ENCODE measurements at regions not wholly inside any gene's neighbourhood (a gene's known extent, or its start where the extent isn't known, plus 50 kb on each side); places are given as distances from the start of the nearest gene placed in this dataset.
"Not testable (repeated sequence)": the region's sequence is repeated elsewhere in the genome, so short reads cannot be mapped to it uniquely, and the experiment has no call there.

DNA sequence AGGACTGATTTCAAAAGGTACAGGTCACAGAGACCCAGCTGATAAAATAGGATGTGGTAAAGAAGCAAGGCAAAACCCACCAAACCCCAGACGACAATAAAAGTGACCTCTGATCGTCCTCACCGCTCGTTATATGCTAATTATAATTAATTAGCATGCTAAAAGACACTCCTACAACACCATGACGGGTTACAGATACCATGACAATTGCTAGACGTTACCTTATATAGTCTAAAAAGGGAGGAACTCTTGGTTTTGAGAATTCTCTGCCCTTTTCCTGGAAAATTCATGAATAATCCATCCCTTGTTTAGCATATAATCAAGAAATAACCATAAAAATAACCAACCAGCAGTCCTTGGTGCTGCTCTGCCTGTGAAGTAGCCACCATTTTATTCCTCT is 74.7 kb upstream of the MB21D2 start:
- no peak overlapping the region for H2BK15ac ChIP-seq (ENCODE audit: low read depth, poor library complexity, severe bottlenecking)
- no peak overlapping the region for H3K14ac ChIP-seq (ENCODE audit: low read length in 2 of 2)
- H3K4me3 ChIP-seq (ENCODE audit: insufficient read depth in 1 of 2, low read depth in 1 of 2, low read length in 2 of 2) = no peak overlapping the region
- H3K79me1 ChIP-seq (replicated peaks; ENCODE audit: low read length, poor library complexity, severe bottlenecking) = no peaks in the 10 kb centered on the region
- no peak overlapping the region for H2AK5ac ChIP-seq (ENCODE audit: low read length, severe bottlenecking)
- H3K4me1 ChIP-seq (ENCODE audit: control insufficient read depth, insufficient read depth, low read depth, low read length) = no peaks in the 10 kb centered on the region
- H4K91ac ChIP-seq (ENCODE audit: low read length) = no peak overlapping the region
- no peak for DNase-seq
- H3K9ac ChIP-seq (ENCODE audit: low read length) = no peak overlapping the region
- no peak overlapping the region for H3K27ac ChIP-seq (ENCODE audit: low read length, poor library complexity, severe bottlenecking)
- WGBS = 82% methylated on average over 6 of the region's 6 CpGs
- no peak overlapping the region for H3K23ac ChIP-seq (ENCODE audit: low read length in 2 of 2)
- H3K9me3 ChIP-seq (ENCODE audit: control insufficient read depth, low read length) = no peaks in the 10 kb centered on the region
- H3K18ac ChIP-seq (ENCODE audit: low read depth in 1 of 2, low read length in 2 of 2) = no peak overlapping the region
- H3K36me3 ChIP-seq (ENCODE audit: control insufficient read depth in 1 of 2, insufficient read depth in 2 of 2, low read depth in 1 of 2, low read length in 2 of 2) = no peaks in the 10 kb centered on the region
- no peak overlapping the region for H2BK5ac ChIP-seq (ENCODE audit: low read depth, low read length, poor library complexity, severe bottlenecking)
- H2AFZ ChIP-seq (ENCODE audit: low read depth, low read length) = no peak overlapping the region
- H4K8ac ChIP-seq (ENCODE audit: low read length) = no peak overlapping the region
- H3K27me3 ChIP-seq (ENCODE audit: control insufficient read depth in 1 of 2, insufficient read depth in 1 of 2, low read length in 2 of 2) = no peaks in the 10 kb centered on the region
- no peak overlapping the region for H3K4ac ChIP-seq (ENCODE audit: low read depth in 1 of 2, low read length in 2 of 2)
- H2BK12ac ChIP-seq (ENCODE audit: low read length in 2 of 2) = no peak overlapping the region
- no peak overlapping the region for H3K4me2 ChIP-seq (ENCODE audit: low read length, poor library complexity, severe bottlenecking)
- no peak overlapping the region for H2BK120ac ChIP-seq (ENCODE audit: low read depth, low read length)

DNA sequence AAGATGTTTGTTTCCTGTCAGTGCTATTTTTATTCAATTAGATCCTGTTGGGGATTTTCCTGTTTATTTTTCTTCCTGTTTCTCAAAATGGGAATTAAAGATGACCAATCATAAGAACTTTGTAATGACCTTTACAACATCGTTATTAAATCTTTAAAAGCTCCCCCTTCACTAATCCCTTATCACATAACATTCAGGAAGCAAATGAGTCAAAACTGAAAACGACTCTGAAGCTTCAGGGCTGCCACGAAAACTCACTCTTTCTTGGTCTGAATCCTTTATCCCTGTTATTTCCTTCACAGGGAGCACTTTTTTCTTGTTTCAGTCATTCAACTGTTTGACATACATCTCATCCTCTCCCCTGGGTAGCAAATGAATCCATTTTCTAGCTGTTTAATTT is 75.8 kb upstream of the MB21D2 start:
- Histone ChIP-seq H3K23ac (ENCODE audit: low read length in 2 of 2) (no peak overlapping the region), H3K14ac (ENCODE audit: low read length in 2 of 2) (no peak overlapping the region), H2AK5ac (ENCODE audit: low read length, severe bottlenecking) (no peak overlapping the region), H3K79me1 (replicated peaks; ENCODE audit: low read length, poor library complexity, severe bottlenecking) (no peaks in the 10 kb centered on the region), H3K4ac (ENCODE audit: low read depth in 1 of 2, low read length in 2 of 2) (no peak overlapping the region), H3K4me1 (ENCODE audit: control insufficient read depth, insufficient read depth, low read depth, low read length) (no peaks in the 10 kb centered on the region), H3K27me3 (ENCODE audit: control insufficient read depth in 1 of 2, insufficient read depth in 1 of 2, low read length in 2 of 2) (no peaks in the 10 kb centered on the region), H2BK12ac (ENCODE audit: low read length in 2 of 2) (no peak overlapping the region), H3K18ac (ENCODE audit: low read depth in 1 of 2, low read length in 2 of 2) (no peak overlapping the region), H3K4me3 (ENCODE audit: insufficient read depth in 1 of 2, low read depth in 1 of 2, low read length in 2 of 2) (no peak overlapping the region), H2BK120ac (ENCODE audit: low read depth, low read length) (no peak overlapping the region), H2AFZ (ENCODE audit: low read depth, low read length) (no peak overlapping the region), H3K36me3 (ENCODE audit: control insufficient read depth in 1 of 2, insufficient read depth in 2 of 2, low read depth in 1 of 2, low read length in 2 of 2) (no peaks in the 10 kb centered on the region), H4K8ac (ENCODE audit: low read length) (no peak overlapping the region), H2BK5ac (ENCODE audit: low read depth, low read length, poor library complexity, severe bottlenecking) (no peak overlapping the region), H3K9me3 (ENCODE audit: control insufficient read depth, low read length) (no peaks in the 10 kb centered on the region), H3K4me2 (ENCODE audit: low read length, poor library complexity, severe bottlenecking) (no peak overlapping the region), H2BK15ac (ENCODE audit: low read depth, poor library complexity, severe bottlenecking) (no peak overlapping the region), H3K27ac (ENCODE audit: low read length, poor library complexity, severe bottlenecking) (no peak overlapping the region), H3K9ac (ENCODE audit: low read length) (no peak overlapping the region), H4K91ac (ENCODE audit: low read length) (no peak overlapping the region)
- 75% methylated on average over 3 of the region's 3 CpGs for WGBS
- DNase-seq = no peak

DNA sequence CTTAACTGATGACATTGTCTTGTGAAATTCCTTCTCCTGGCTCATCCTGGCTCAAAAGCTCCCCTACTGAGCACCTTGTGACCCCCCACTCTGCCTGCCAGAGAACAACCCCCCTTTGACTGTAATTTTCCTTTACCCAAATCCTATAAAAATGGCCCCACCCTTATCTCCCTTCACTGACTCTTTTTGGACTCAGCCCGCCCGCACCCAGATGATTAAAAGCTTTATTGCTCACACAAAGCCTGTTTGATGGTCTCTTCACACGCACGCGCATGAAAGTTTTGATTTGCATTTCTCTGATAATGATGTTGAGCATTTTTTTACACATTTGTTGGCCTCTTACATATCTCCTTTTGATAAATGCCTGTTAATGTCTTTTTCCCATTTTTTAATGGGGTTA is 83.5 kb upstream of the MB21D2 start:
- H3K4me2 ChIP-seq (ENCODE audit: low read length, poor library complexity, severe bottlenecking); H4K91ac ChIP-seq (ENCODE audit: low read length); H3K27me3 ChIP-seq (ENCODE audit: control insufficient read depth in 1 of 2, insufficient read depth in 1 of 2, low read length in 2 of 2); H3K14ac ChIP-seq (ENCODE audit: low read length in 2 of 2); DNase-seq; H3K23ac ChIP-seq (ENCODE audit: low read length in 2 of 2); H2AK5ac ChIP-seq (ENCODE audit: low read length, severe bottlenecking); H3K9me3 ChIP-seq (ENCODE audit: control insufficient read depth, low read length); H3K18ac ChIP-seq (ENCODE audit: low read depth in 1 of 2, low read length in 2 of 2); H2AFZ ChIP-seq (ENCODE audit: low read depth, low read length); H2BK15ac ChIP-seq (ENCODE audit: low read depth, poor library complexity, severe bottlenecking); H3K27ac ChIP-seq (ENCODE audit: low read length, poor library complexity, severe bottlenecking); H2BK5ac ChIP-seq (ENCODE audit: low read depth, low read length, poor library complexity, severe bottlenecking); H3K79me1 ChIP-seq (replicated peaks; ENCODE audit: low read length, poor library complexity, severe bottlenecking); H2BK12ac ChIP-seq (ENCODE audit: low read length in 2 of 2); H3K4me3 ChIP-seq (ENCODE audit: insufficient read depth in 1 of 2, low read depth in 1 of 2, low read length in 2 of 2); H3K4ac ChIP-seq (ENCODE audit: low read depth in 1 of 2, low read length in 2 of 2); H3K9ac ChIP-seq (ENCODE audit: low read length); H4K8ac ChIP-seq (ENCODE audit: low read length); H2BK120ac ChIP-seq (ENCODE audit: low read depth, low read length); H3K4me1 ChIP-seq (ENCODE audit: control insufficient read depth, insufficient read depth, low read depth, low read length); H3K36me3 ChIP-seq (ENCODE audit: control insufficient read depth in 1 of 2, insufficient read depth in 2 of 2, low read depth in 1 of 2, low read length in 2 of 2): not testable (repeated sequence)
- WGBS = 73% methylated on average over 2 of the region's 5 CpGs

DNA sequence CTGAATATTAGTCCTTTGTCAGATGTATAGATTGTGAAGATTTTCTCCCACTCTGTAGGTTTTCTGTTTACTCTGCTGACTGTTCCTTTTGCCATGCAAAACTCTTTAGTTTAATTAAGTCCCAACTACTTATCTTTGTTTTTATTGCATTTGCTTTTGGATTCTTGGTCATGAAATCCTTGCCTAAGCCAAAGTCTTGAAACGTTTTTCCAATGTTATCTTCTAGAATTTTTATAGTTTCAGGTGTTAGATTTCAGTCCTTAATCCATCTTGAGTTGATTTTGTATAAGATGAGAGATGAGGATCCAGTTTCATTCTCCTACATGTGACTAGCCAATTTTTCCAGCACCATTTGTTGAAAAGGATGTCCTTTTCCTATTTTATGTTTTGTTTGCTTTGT is 86.0 kb upstream of the MB21D2 start:
- not testable (repeated sequence) for H2BK5ac ChIP-seq (ENCODE audit: low read depth, low read length, poor library complexity, severe bottlenecking); H3K4me3 ChIP-seq (ENCODE audit: insufficient read depth in 1 of 2, low read depth in 1 of 2, low read length in 2 of 2); H3K14ac ChIP-seq (ENCODE audit: low read length in 2 of 2); H3K79me1 ChIP-seq (replicated peaks; ENCODE audit: low read length, poor library complexity, severe bottlenecking); H2BK12ac ChIP-seq (ENCODE audit: low read length in 2 of 2); H2BK15ac ChIP-seq (ENCODE audit: low read depth, poor library complexity, severe bottlenecking); H4K8ac ChIP-seq (ENCODE audit: low read length); H3K4ac ChIP-seq (ENCODE audit: low read depth in 1 of 2, low read length in 2 of 2); H4K91ac ChIP-seq (ENCODE audit: low read length); H3K27ac ChIP-seq (ENCODE audit: low read length, poor library complexity, severe bottlenecking); H3K23ac ChIP-seq (ENCODE audit: low read length in 2 of 2); H3K4me2 ChIP-seq (ENCODE audit: low read length, poor library complexity, severe bottlenecking); H2AK5ac ChIP-seq (ENCODE audit: low read length, severe bottlenecking); H2BK120ac ChIP-seq (ENCODE audit: low read depth, low read length); H3K27me3 ChIP-seq (ENCODE audit: control insufficient read depth in 1 of 2, insufficient read depth in 1 of 2, low read length in 2 of 2); H3K9ac ChIP-seq (ENCODE audit: low read length); H3K4me1 ChIP-seq (ENCODE audit: control insufficient read depth, insufficient read depth, low read depth, low read length); DNase-seq; H3K9me3 ChIP-seq (ENCODE audit: control insufficient read depth, low read length); H3K36me3 ChIP-seq (ENCODE audit: control insufficient read depth in 1 of 2, insufficient read depth in 2 of 2, low read depth in 1 of 2, low read length in 2 of 2); H2AFZ ChIP-seq (ENCODE audit: low read depth, low read length); H3K18ac ChIP-seq (ENCODE audit: low read depth in 1 of 2, low read length in 2 of 2)
- no CpG with 5 or more reads among the region's 1 CpG for WGBS
